Brain microvascular endothelial cell (primary cell): ENCODE measurements at regions not wholly inside any gene's neighbourhood (a gene's known extent, or its start where the extent isn't known, plus 50 kb on each side); places are given as distances from the start of the nearest gene placed in this dataset.
"Not testable (repeated sequence)": the region's sequence is repeated elsewhere in the genome, so short reads cannot be mapped to it uniquely, and the experiment has no call there.

Experiments
- DNase-seq: peaks from one replicate; pipeline ENCODE4 v3.0.0-alpha.2; 2020
- H3K27ac ChIP-seq: fragments of 250-450 bp; sonication (Bioruptor Pico); 2 replicates; pipeline ENCODE4 v1.5.1; 2020; ENCODE audit warnings: mild to moderate bottlenecking, moderate library complexity
- H3K27me3 ChIP-seq: fragments of 250-450 bp; sonication (Bioruptor Pico); replicated peaks from 2 replicates; pipeline ENCODE4 v1.5.1; 2020; ENCODE audit warnings: mild to moderate bottlenecking
- H3K36me3 ChIP-seq: fragments of 250-450 bp; sonication (Bioruptor Pico); replicated peaks from 2 replicates; pipeline ENCODE4 v1.5.1; 2020; ENCODE audit warnings: mild to moderate bottlenecking
- H3K4me3 ChIP-seq: 2 replicates; pipeline ENCODE4 v1.5.1; 2011; ENCODE audit warnings: low read depth, mild to moderate bottlenecking, control low read depth, low read length, moderate library complexity
- in situ Hi-C: cut with HindIII; loops from 2 replicates; pipeline ENCODE4 v1.10.0; 2017; ENCODE audit warnings: low sequenced_read_pairs, low pct_ligation_motif_present
- TF ChIP-seq, protein P1 (sequence below): IDR thresholded peaks from 2 replicates; pipeline ENCODE4 v1.5.1; 2011; ENCODE audit warnings: low read depth, mild to moderate bottlenecking, moderate library complexity, low read length, control low read depth, inconsistent platforms; ENCODE audit errors: missing control alignments

GRCh38 chr4:24179201-24179840 is 289.5 kb upstream of the PPARGC1A start:
- DNase-seq: no peak
- TF ChIP-seq, protein P1, sequence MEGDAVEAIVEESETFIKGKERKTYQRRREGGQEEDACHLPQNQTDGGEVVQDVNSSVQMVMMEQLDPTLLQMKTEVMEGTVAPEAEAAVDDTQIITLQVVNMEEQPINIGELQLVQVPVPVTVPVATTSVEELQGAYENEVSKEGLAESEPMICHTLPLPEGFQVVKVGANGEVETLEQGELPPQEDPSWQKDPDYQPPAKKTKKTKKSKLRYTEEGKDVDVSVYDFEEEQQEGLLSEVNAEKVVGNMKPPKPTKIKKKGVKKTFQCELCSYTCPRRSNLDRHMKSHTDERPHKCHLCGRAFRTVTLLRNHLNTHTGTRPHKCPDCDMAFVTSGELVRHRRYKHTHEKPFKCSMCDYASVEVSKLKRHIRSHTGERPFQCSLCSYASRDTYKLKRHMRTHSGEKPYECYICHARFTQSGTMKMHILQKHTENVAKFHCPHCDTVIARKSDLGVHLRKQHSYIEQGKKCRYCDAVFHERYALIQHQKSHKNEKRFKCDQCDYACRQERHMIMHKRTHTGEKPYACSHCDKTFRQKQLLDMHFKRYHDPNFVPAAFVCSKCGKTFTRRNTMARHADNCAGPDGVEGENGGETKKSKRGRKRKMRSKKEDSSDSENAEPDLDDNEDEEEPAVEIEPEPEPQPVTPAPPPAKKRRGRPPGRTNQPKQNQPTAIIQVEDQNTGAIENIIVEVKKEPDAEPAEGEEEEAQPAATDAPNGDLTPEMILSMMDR: no peak
- in situ Hi-C loops: no loop called here
- no peaks in the 10 kb centered on the region for H3K27me3 ChIP-seq
- H3K4me3 ChIP-seq: no peak overlapping the region
- no peak overlapping the region for H3K27ac ChIP-seq
- H3K36me3 ChIP-seq: no peaks in the 10 kb centered on the region

DNA sequence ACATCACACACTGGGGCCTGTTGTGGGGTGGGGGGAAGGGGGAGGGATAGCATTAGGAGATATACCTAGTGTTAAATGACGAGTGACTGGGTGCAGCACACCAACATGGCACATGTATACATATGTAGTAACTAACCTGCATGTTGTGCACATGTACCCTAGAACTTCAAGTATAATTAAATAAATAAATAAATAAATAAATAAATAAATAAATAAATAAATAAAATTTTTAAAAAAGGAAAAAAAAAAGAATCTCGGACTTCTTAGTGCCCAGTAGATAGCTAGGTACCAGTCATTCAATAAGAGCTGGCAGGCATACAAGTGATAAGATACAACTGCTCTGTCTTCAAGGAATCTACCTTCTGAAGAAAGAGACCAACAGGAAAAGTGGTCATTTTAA is 287.6 kb upstream of the PPARGC1A start:
- H3K36me3 ChIP-seq, DNase-seq, H3K27me3 ChIP-seq, H3K27ac ChIP-seq, H3K4me3 ChIP-seq, in situ Hi-C loops: not testable (repeated sequence)

- no peak for DNase-seq
- Histone ChIP-seq H3K27ac (no peak overlapping the region), H3K36me3 (no peaks in the 10 kb centered on the region), H3K4me3 (no peak overlapping the region), H3K27me3 (no peaks in the 10 kb centered on the region)
- TF ChIP-seq, protein P1: no peak
- in situ Hi-C loops: no loop called here
Measured at GRCh38 chr4:24175707-24176106, 285.9 kb upstream of the PPARGC1A start.

GRCh38 chr4:24174602-24175001 is 284.8 kb upstream of the PPARGC1A start:
- Histone ChIP-seq H3K36me3 (no peaks in the 10 kb centered on the region), H3K27me3 (no peaks in the 10 kb centered on the region), H3K4me3 (no peak overlapping the region), H3K27ac (no peak overlapping the region)
- no peak for DNase-seq
- TF ChIP-seq, protein P1: no peak
- in situ Hi-C loops: no loop called here

DNA sequence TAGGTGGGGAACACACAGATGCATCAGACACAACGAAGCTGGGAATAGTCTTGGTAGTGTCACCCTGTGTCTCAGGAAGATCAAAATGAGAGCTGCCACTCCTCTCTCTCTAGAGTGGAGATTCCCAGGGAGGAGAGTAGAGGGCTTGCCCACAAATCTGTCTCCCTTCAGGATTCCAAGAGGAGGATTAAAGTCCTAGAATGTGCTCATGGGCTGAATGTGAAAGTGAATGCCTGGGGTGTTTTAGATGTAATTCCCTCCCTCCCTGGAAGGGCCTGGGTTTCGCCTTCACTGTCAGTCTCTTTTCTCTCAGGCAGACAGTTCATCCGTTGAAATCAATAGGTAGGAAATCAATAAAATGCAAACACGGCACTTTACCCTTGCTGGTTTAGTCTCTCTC is 282.6 kb upstream of the PPARGC1A start:
- H3K4me3 ChIP-seq: no peak overlapping the region
- TF ChIP-seq, protein P1: no peak
- no peaks in the 10 kb centered on the region for H3K36me3 ChIP-seq
- no peak for DNase-seq
- in situ Hi-C loops: no loop called here
- H3K27me3 ChIP-seq: no peaks in the 10 kb centered on the region
- no peak overlapping the region for H3K27ac ChIP-seq

- H3K4me3 ChIP-seq: no peak overlapping the region
- in situ Hi-C loops: no loop called here
- H3K27ac ChIP-seq: no peak overlapping the region
- TF ChIP-seq, protein P1: no peak
- DNase-seq: no peak
- H3K36me3 ChIP-seq: no peaks in the 10 kb centered on the region
- H3K27me3 ChIP-seq: no peaks in the 10 kb centered on the region
Measured at GRCh38 chr4:24169956-24170355, 280.1 kb upstream of the PPARGC1A start.
